Dermis blood vessel endothelial cell (primary cell): ENCODE measurements at regions not wholly inside any gene's neighbourhood (a gene's known extent, or its start where the extent isn't known, plus 50 kb on each side); places are given as distances from the start of the nearest gene placed in this dataset.
"Not testable (repeated sequence)": the region's sequence is repeated elsewhere in the genome, so short reads cannot be mapped to it uniquely, and the experiment has no call there.

Experiments
- DNase-seq: peaks from one replicate; pipeline ENCODE4 v3.0.0; 2010

DNA sequence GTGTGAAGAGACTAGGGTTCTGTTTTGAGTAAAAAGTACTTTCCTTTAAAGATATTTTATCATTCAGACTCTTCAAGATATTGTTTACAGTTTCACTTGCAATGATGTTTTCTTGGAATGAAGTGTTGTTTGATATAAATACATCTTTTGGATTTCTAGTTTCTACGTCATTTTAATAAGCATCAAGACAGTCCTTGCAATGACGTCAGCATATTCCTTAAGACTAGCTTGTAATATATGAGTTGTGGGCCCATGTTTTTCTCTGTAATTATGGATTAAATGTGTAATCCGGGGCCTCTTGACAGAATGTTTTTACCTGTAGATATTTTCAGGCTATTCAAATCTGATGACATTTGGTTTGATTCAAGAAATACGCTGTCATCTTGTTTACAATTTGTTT is 66.1 kb downstream of the RBMX2 start:
- DNase-seq: no peak

GRCh38 chrX:130468395-130468923 is 66.7 kb downstream of the RBMX2 start:
- no peak for DNase-seq

GRCh38 chrX:130482871-130483270 is 81.1 kb downstream of the RBMX2 start:
- DNase-seq: no peak

- no peak for DNase-seq
These were observed 84.1 kb downstream of the RBMX2 start for GRCh38 chrX:130485870-130486269.

- DNase-seq: not testable (repeated sequence)
These were observed 93.7 kb downstream of the RBMX2 start for GRCh38 chrX:130495502-130495901.

DNA sequence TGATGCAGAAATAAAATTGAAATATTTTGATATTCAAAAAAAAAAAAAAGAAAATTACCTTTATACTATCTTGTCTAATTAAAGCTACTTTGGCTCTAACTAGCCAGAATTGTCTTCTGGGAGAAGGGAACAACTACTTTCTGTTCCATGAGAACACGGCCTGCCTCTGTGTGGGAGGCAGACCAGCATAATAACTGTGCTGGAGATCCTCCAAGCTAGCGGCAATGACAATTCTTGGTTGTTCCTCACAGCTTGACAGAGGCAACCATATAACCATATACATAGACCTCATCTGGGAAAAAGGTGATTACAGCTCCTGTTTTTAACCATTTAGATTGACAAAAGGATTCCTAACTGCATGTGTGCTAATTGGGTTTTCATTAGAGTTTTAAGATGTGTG is 95.7 kb downstream of the RBMX2 start:
- DNase-seq: no peak

- no peak for DNase-seq
These were observed 97.0 kb downstream of the RBMX2 start for GRCh38 chrX:130498653-130499274.

- no peak for DNase-seq
These were observed 100.3 kb downstream of the RBMX2 start for GRCh38 chrX:130502016-130502570.

GRCh38 chrX:130504019-130504418 is 102.2 kb downstream of the RBMX2 start:
- DNase-seq: no peak

- DNase-seq: no peak
These were observed 105.2 kb downstream of the RBMX2 start for GRCh38 chrX:130507015-130507414.

DNA sequence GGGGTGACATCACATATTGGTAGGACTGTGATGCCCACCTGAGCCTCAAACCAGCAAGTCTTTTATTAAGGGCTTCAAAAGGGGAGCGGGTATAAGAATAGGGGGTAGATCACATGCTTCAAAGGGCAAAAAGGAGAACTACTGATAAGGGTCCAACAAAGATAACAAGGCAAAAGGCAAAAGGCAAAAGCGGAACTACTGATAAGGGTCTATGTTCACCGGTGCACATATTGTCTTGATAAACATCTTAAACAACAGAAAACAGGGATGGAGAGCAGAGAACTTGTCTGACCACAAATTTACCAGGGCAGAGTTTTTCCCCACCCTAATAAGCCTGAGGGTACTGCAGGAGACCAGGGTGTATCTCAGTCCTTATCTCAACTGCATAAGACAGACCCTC is 110.7 kb downstream of the RBMX2 start:
- not testable (repeated sequence) for DNase-seq

GRCh38 chrX:130516123-130516522 is 114.3 kb downstream of the RBMX2 start:
- no peak for DNase-seq

DNA sequence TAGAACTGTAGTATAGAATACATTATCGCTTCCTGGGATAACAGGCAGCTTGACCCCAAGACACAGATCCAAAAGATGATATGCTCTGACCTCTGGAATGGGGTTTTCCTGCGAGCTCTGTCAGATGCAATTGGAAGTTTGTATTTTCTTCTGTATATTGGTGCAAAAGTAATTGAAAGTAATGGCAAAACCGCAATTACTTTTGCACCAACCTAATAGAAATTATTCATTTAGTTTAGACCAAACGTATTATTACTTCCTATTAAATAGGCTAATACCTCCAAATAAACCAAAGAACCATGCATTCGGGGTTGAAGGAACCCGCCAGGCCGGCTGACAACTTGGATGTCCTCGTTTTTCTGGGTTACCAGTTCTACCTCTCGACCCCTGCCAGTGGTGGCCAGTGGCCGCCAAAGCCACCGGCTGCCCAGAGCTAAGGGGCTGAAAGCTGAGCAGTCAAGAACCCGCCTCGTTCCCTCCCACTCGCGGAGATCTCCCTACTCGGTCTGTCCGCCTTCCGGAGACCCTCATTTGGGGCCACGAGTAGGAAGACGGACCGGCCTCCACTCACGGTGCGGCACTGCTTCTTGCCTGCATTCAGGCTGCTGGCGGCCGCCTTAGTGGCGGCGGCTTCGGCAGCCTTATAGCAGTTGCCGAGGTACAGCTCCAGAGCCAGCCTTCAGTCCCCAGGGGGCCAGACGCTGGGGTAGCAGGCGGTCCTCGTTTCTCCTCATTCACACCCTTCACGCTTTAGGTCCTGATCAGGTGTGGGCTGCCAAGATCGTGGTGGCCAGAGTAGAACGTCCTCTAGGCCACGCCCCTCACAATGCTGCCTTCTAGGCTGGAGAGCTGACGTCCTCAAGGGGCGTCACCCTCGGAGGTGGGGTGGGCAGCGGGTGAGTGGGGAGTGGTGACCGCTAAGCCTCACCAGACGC is 121.9 kb downstream of the RBMX2 start:
- peak; percentile 3 for DNase-seq

- DNase-seq: no peak
These were observed 122.8 kb downstream of the RBMX2 start for GRCh38 chrX:130524476-130525194.

- DNase-seq: no peak
These were observed 127.7 kb downstream of the RBMX2 start for GRCh38 chrX:130529531-130529930.

DNA sequence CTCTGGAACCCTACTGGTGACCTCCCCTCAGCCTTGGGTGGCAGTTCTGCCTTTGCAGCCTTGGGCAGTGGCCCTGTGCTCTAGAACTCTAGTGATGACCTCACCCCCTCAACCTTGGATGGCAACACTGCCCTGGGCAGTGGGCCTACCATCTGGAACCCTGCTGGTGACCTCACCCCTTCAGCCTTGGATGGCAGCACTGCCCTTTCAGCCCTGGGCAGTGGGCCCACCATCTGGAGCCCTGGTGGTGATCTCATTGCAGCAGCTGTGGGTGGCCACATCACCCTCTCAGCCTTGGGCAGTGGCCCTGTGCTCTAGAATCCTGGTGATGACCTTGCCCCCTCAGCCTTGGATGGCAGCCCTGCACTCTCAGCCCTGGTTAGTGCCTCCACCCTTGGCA is 129.3 kb downstream of the RBMX2 start:
- no peak for DNase-seq

DNA sequence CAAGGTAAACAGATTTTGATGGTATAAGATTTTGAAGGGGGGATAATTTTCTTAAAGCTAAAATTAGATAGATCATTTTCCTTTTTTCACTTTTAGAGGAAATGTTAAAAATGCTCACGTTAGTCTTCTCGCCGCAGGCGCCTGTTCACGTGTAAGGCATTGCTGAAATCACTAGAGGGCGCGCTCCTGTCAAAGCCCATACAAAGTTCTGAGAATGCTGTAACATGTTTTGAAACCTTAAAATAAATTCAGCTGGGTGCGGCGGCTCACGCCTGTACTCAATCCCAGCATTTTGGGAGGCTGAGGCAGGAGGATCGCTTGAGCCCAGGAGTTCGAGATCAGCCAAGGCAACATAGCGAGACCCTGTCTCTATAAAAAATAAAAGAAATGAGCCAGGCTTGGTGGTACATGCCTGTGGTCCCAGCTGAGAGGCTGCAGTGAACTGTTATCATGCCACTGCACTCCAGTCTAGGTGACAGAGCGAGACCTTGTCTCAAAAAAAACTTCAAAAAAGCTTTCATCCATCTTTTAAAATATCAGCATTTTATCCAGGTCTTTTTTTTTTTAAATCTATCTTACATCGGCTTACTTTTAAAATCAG is 138.0 kb downstream of the RBMX2 start:
- DNase-seq: peak; percentile 62

DNA sequence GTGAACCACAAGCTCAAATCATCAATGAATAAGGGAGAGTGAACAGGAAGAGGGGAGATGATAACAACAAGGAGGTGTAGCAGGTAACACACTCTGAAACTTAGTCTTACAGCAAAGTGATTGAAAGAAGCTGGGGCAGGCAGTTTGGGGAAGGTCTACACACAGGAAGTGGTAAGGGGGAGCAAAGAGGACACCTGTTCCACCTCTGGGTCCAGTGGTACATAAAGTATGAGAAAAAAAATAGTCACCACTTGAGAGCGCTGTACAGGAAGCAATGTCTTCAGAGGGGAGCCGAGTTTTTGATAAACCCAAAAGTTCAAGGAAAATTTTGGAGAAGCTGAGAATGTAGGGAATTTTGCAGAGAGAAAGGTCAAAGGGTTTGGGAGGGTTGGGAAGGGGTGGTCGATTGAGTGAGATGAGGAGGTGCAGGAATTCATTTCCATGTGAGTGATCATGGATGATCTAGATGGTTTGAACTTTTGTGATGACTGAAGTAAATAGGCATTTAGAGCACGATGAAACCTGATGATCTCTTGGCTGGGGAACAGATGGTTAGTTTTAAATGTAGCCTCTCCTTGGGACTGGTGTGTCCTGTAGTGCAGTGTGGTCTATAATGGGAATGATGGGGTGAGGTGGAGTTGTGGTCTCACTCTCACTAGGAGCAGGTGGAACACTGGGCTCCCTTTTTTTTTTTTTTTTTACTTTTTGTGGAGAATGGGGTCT is 142.0 kb downstream of the RBMX2 start:
- DNase-seq: no peak

GRCh38 chrX:130545796-130546195 is 144.0 kb downstream of the RBMX2 start:
- no peak for DNase-seq

- not testable (repeated sequence) for DNase-seq
These were observed 147.6 kb downstream of the RBMX2 start for GRCh38 chrX:130549382-130549781.

DNA sequence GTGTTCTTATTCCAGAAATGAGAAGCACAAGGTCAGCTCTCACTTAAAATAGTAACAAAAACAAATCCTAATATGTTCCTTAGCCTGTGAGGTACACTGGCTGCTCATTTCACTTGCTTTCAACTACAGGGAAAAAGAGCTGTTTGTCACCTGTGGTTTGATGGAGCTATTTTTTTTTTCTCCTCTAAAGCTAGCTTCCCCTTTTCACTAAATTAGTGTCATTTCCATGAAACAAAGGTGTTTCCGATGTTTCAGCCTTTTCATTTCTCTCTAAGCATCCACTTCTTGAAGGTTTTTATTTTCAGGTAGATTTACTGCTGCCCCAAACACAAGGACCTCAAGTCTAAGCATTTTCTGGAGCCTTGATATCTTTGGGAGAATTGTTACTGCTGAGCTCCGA is 148.6 kb downstream of the RBMX2 start:
- no peak for DNase-seq
